ENCODE measurements at regions not wholly inside any gene's neighbourhood (a gene's known extent, or its start where the extent isn't known, plus 50 kb on each side); places are given as distances from the start of the nearest gene placed in this dataset.
"Not testable (repeated sequence)": the region's sequence is repeated elsewhere in the genome, so short reads cannot be mapped to it uniquely, and the experiment has no call there.

- not testable (repeated sequence) for DNase-seq (ENCODE audit: extremely low read depth in 1 of 2, low read depth in 1 of 2)
Measured at GRCh38 chrX:1016926-1017325, 195.5 kb downstream of the CRLF2 start.

- DNase-seq (ENCODE audit: extremely low read depth in 1 of 2, low read depth in 1 of 2): not testable (repeated sequence)
Measured at GRCh38 chrX:1016281-1016680, 196.2 kb downstream of the CRLF2 start.

- DNase-seq (ENCODE audit: extremely low read depth in 1 of 2, low read depth in 1 of 2): no peak
Measured at GRCh38 chrX:1012678-1013300, 199.7 kb downstream of the CRLF2 start.

GRCh38 chrX:1011691-1012283 lies 200.7 kb downstream of the CRLF2 start:
- DNase-seq (ENCODE audit: extremely low read depth in 1 of 2, low read depth in 1 of 2): no peak

- DNase-seq (ENCODE audit: extremely low read depth in 1 of 2, low read depth in 1 of 2): no peak
Measured at GRCh38 chrX:1009771-1010170, 202.7 kb downstream of the CRLF2 start.

GRCh38 chrX:1006156-1006730 lies 206.2 kb downstream of the CRLF2 start:
- no peak for DNase-seq (ENCODE audit: extremely low read depth in 1 of 2, low read depth in 1 of 2)

GRCh38 chrX:1002611-1003010 lies 209.8 kb downstream of the CRLF2 start:
- no peak for DNase-seq (ENCODE audit: extremely low read depth in 1 of 2, low read depth in 1 of 2)

GRCh38 chrX:997631-998137 lies 214.8 kb downstream of the CRLF2 start:
- DNase-seq (ENCODE audit: extremely low read depth in 1 of 2, low read depth in 1 of 2): no peak

GRCh38 chrX:994780-995179 lies 217.7 kb downstream of the CRLF2 start:
- DNase-seq (ENCODE audit: extremely low read depth in 1 of 2, low read depth in 1 of 2): no peak

GRCh38 chrX:989959-990510 lies 222.4 kb downstream of the CRLF2 start:
- peak; percentile 5 to 41 for DNase-seq (ENCODE audit: extremely low read depth in 1 of 2, low read depth in 1 of 2)

GRCh38 chrX:988530-988929 lies 223.9 kb downstream of the CRLF2 start:
- DNase-seq (ENCODE audit: extremely low read depth in 1 of 2, low read depth in 1 of 2): not testable (repeated sequence)

GRCh38 chrX:981791-982626 lies 230.4 kb downstream of the CRLF2 start:
- no peak for DNase-seq (ENCODE audit: extremely low read depth in 1 of 2, low read depth in 1 of 2)

GRCh38 chrX:980587-981235 lies 231.7 kb downstream of the CRLF2 start:
- DNase-seq (ENCODE audit: extremely low read depth in 1 of 2, low read depth in 1 of 2): no peak

GRCh38 chrX:979127-979526 lies 233.3 kb downstream of the CRLF2 start:
- DNase-seq (ENCODE audit: extremely low read depth in 1 of 2, low read depth in 1 of 2): not testable (repeated sequence)

GRCh38 chrX:973010-973632 lies 239.3 kb downstream of the CRLF2 start:
- DNase-seq (ENCODE audit: extremely low read depth in 1 of 2, low read depth in 1 of 2): no peak

GRCh38 chrX:968148-968965 lies 244.1 kb downstream of the CRLF2 start:
- DNase-seq (ENCODE audit: extremely low read depth in 1 of 2, low read depth in 1 of 2): no peak

GRCh38 chrX:966396-967070 lies 245.9 kb downstream of the CRLF2 start:
- no peak for DNase-seq (ENCODE audit: extremely low read depth in 1 of 2, low read depth in 1 of 2)

GRCh38 chrX:964831-965416 lies 247.5 kb downstream of the CRLF2 start:
- no peak for DNase-seq (ENCODE audit: extremely low read depth in 1 of 2, low read depth in 1 of 2)

Data from stimulated activated CD8-positive, alpha-beta memory T cell treated with anti-CD3 and anti-CD28 coated beads, Interleukin-7, amount 100 ng/mL, for 48 hours (primary cell).